ENCODE measurements at regions not wholly inside any gene's neighbourhood (a gene's known extent, or its start where the extent isn't known, plus 50 kb on each side); places are given as distances from the start of the nearest gene placed in this dataset.

GRCh38 chr15:97087006-97087741, 756.7 kb downstream of the NR2F2 start:
- ATAC-seq (no peak), DNase-seq (ENCODE audit: low spot score in 2 of 2) (no peak)
- Mint-ChIP-seq H3K9me3 (peaks cover 9% of the 10 kb centered on the region), H3K4me1 (no peaks in the 10 kb centered on the region), H3K36me3 (no peaks in the 10 kb centered on the region), H3K4me3 (no peak overlapping the region), H3K27ac (no peak overlapping the region)

- no peak overlapping the region for H3K27ac Mint-ChIP-seq
- no peaks in the 10 kb centered on the region for H3K4me1 Mint-ChIP-seq
- no peak for DNase-seq (ENCODE audit: low spot score in 2 of 2)
- H3K9me3 Mint-ChIP-seq: peaks cover 14% of the 10 kb centered on the region
- no peak overlapping the region for H3K4me3 Mint-ChIP-seq
- ATAC-seq: no peak
- no peaks in the 10 kb centered on the region for H3K36me3 Mint-ChIP-seq
Measured at GRCh38 chr15:97091093-97091492, 760.6 kb downstream of the NR2F2 start.

DNA sequence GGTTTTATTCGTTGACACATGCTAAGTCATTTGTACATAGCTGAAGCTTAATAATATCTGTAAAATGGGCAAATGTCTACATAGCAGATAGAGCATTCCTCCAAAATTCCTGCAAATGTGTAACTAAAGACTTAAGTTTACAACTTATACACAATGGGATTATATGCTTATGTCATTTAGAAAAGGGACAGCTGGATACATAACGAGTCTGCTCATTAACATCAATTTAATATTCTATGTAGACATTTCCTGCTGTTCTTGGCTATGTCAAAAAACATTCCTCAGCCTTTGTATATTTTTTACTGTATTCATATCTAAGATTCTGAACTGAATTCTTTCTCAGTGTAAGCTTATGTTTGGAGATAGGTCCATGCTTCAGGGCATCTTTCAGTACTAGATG, 762.2 kb downstream of the NR2F2 start:
- no peak for ATAC-seq
- no peaks in the 10 kb centered on the region for H3K4me1 Mint-ChIP-seq
- H3K4me3 Mint-ChIP-seq: no peak overlapping the region
- H3K36me3 Mint-ChIP-seq: no peaks in the 10 kb centered on the region
- no peak for DNase-seq (ENCODE audit: low spot score in 2 of 2)
- H3K27ac Mint-ChIP-seq: no peak overlapping the region
- peaks cover 14% of the 10 kb centered on the region for H3K9me3 Mint-ChIP-seq

DNA sequence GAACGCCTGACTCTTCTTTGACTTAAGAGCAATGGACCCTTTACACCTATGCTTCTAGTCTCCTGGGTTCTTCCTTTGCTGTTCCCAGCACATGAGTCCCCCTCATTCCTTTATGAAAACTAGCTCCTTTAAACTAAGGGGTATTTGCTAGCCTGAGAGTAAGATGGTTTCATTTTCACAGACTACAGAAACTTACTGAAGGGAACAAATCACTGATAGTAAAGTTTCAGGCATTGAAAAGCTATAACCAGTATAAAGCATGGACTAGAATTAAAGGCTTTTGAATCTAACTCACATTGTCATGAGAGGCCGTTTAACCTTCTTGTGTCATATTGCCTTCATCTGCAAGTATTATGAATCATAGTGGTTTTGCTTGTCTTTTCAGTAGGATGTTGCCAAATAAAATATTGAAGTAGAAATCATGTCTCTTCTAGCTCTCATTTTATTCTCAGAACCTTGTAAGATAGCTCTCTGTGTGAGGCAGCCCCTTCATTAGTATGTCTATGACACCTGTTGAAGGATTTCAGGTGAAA, 765.9 kb downstream of the NR2F2 start:
- Mint-ChIP-seq H3K9me3 (peaks cover 23% of the 10 kb centered on the region), H3K4me1 (no peaks in the 10 kb centered on the region), H3K27ac (no peak overlapping the region), H3K4me3 (no peak overlapping the region), H3K36me3 (no peaks in the 10 kb centered on the region)
- DNase-seq (ENCODE audit: low spot score in 2 of 2) (no peak), ATAC-seq (no peak)

DNA sequence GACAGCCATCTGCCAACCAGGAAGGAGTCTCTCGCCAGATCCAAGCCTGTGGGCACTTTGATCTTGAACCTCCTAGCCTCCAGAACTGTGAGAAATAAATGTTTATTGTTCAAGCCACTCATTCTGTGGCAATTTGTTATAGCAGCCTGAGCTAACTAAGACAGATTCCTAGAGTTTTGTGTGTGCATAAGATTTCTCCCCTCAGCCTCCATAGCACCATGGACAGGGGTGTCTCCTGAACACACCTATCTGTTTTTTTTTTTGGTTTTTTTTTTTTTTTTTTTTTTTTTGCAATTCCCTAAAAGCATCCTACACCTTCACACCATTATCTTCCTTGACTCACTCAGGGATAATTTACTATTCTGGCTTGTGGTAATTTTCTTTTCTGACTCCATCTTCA, 768.5 kb downstream of the NR2F2 start:
- H3K27ac Mint-ChIP-seq: no peak overlapping the region
- H3K4me1 Mint-ChIP-seq: no peaks in the 10 kb centered on the region
- no peak overlapping the region for H3K4me3 Mint-ChIP-seq
- peaks cover 24% of the 10 kb centered on the region for H3K9me3 Mint-ChIP-seq
- DNase-seq (ENCODE audit: low spot score in 2 of 2) (no peak), ATAC-seq (no peak)
- no peaks in the 10 kb centered on the region for H3K36me3 Mint-ChIP-seq

DNA sequence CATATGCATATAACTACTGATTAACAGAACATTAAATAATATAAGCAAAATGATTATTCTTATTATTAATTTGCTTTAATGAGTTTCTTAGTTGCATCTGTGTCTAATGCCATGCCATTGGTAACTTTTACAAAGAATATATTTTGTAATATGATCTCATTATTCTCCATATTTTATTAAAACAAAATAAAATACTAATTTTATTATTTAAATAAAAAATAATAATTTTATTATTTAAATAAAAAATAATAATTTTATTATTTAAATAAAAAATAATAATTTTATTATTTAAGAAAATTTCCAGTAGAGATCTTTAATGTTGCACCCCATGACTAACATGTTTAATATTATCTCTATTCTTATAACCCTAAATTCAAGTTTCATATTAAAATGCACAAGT, 771.1 kb downstream of the NR2F2 start:
- peaks cover 25% of the 10 kb centered on the region for H3K9me3 Mint-ChIP-seq
- no peak overlapping the region for H3K27ac Mint-ChIP-seq
- H3K4me1 Mint-ChIP-seq: no peaks in the 10 kb centered on the region
- no peak overlapping the region for H3K4me3 Mint-ChIP-seq
- ATAC-seq: no peak
- H3K36me3 Mint-ChIP-seq: no peaks in the 10 kb centered on the region
- DNase-seq (ENCODE audit: low spot score in 2 of 2): no peak

DNA sequence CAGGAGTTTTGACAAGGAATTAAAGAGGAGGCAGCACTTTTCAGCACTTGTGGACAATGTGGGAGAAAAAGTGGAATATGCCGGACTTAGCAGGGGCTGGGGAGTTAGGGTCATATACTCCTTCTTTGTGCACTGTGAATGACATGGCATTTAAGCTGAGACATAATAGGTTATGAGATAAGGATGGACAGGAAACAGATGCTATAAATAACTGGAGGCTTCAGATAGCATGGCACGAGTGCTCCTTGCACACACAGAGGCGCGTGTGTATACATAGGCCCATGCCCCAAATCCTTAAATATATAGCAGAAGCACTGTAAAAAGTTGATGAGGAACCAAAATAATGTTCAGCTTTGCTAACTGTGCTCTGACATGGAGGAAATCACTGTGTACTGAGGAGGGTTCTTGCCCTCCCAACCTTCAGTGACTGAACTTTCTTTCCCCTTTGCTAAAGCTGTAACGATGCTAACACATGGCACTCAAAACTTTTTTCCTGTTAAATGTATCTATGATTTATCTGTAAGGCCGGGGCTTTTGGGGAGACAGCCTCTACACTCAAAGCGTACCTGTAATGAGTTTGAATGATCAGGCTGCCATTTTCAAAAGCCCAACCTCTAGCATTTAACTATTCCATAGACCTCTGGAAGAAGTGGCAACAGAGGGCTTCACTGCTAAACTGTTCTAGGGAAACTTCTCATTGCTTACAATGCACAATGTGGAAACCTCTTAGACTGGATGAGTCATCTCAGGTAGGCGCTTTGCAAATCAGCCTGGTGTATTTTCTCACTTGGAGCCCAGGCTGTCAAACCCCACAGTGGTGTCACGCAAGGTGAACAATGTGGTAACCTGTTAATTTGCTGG, 784.6 kb downstream of the NR2F2 start:
- no peak for DNase-seq (ENCODE audit: low spot score in 2 of 2)

DNA sequence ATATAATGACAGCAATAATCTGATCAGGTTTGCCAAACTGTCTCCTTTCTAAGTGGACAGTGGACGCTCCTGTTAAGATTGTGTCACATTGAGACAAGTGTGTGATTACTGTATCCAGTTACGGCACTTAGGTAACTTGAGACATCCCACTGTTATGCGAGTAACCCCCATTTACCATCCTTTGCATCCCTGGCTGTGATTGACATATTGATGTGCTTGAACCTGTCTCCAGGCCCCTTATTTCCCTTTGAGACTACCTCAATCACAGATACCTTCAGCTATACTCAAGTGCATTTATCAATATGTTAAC, 785.2 kb downstream of the NR2F2 start:
- H3K4me1 Mint-ChIP-seq: no peaks in the 10 kb centered on the region

More for the DNA sequence above, 784.6 kb downstream of the NR2F2 start:
- no peak for ATAC-seq
- H3K9me3 Mint-ChIP-seq: peaks cover 14% of the 10 kb centered on the region
- no peaks in the 10 kb centered on the region for H3K4me1 Mint-ChIP-seq
- H3K36me3 Mint-ChIP-seq: no peaks in the 10 kb centered on the region
- H3K4me3 Mint-ChIP-seq: no peak overlapping the region
- H3K27ac Mint-ChIP-seq: no peak overlapping the region

GRCh38 chr15:97124790-97125189, 794.3 kb downstream of the NR2F2 start:
- peaks cover 6% of the 10 kb centered on the region for H3K9me3 Mint-ChIP-seq
- H3K36me3 Mint-ChIP-seq: no peaks in the 10 kb centered on the region
- ATAC-seq: no peak
- no peak overlapping the region for H3K27ac Mint-ChIP-seq
- no peak overlapping the region for H3K4me3 Mint-ChIP-seq
- DNase-seq (ENCODE audit: low spot score in 2 of 2): no peak
- H3K4me1 Mint-ChIP-seq: no peaks in the 10 kb centered on the region

More for the DNA sequence above, 785.2 kb downstream of the NR2F2 start:
- H3K36me3 Mint-ChIP-seq: no peaks in the 10 kb centered on the region
- H3K9me3 Mint-ChIP-seq: peaks cover 14% of the 10 kb centered on the region
- ATAC-seq: no peak
- H3K27ac Mint-ChIP-seq: no peak overlapping the region
- DNase-seq (ENCODE audit: low spot score in 2 of 2): no peak
- H3K4me3 Mint-ChIP-seq: no peak overlapping the region

DNA sequence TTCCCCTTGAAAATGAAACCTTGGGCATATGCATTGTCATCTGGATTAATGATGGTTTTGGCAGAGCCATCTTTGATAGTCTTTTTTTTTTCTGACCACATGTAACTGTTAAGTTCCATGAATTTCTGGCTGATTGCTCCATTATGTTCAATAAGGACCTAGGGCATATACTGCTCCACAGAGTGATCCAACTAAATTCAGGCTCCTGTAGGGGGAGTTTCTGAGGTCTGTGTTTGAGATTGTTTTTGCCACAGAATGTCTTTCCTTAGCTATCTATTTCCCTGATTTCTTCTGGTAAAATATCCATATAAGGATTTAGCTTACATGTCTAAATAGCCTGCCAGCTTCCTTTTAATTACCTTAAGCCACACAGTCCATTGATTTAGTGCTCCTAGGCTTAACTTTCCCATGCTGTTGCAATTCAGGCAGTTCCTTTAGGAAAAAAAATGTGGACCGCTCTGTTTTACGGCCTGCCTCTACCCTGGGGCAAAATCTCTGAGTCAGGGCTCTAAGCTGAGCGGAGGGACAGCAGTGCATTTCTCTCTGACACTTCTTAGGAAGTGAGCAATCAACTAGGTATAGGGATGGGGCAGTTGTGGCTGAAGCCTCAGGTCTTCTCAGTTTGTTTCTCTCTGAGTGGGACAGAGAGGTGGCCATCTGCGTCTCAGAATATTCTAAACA, 796.2 kb downstream of the NR2F2 start:
- Mint-ChIP-seq H3K4me1 (no peaks in the 10 kb centered on the region), H3K36me3 (no peaks in the 10 kb centered on the region), H3K27ac (no peak overlapping the region), H3K9me3 (peaks cover 5% of the 10 kb centered on the region), H3K4me3 (no peak overlapping the region)
- ATAC-seq: no peak
- DNase-seq (ENCODE audit: low spot score in 2 of 2): no peak

DNA sequence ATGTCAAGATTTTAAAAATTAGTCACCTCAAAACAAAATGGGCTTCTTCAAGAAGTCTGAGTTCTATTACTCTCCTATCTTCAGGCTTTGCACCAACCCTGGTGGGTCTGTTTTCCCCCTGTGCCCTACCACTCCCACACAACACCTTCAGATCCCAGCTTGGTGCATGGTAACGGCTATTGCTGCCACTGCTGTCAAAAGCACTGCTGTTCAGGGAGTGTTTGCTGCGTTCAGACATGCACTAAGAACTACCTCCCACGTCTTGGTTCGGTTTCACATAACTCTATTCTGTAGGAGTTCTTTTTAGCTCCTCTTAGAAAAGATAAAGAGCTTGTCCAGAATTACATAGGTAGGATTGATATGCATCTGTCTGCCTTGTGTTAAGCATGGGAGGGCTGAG, 799.2 kb downstream of the NR2F2 start:
- no peak overlapping the region for H3K27ac Mint-ChIP-seq
- H3K9me3 Mint-ChIP-seq: peaks cover 12% of the 10 kb centered on the region
- no peak overlapping the region for H3K4me3 Mint-ChIP-seq
- H3K4me1 Mint-ChIP-seq: no peaks in the 10 kb centered on the region
- DNase-seq (ENCODE audit: low spot score in 2 of 2) (no peak), ATAC-seq (no peak)
- H3K36me3 Mint-ChIP-seq: no peaks in the 10 kb centered on the region

DNA sequence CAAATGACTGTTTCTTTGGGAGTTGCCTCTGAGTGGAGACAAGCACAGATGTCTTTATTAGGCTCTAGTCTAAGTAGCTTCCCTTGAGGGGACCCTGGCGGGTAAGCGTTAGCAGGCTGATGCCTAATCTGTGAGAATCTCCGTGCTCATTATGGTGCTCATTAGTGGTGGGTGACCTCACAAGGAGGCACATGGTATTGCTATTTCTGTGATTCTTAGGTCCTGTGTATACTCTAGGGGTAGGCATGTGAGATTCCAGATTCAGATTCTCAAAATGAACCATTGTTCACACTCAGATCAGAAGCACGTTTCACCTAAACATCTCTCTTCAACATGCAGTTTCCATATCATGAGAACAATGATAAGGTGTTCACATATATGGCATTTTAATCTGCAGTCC, 809.7 kb downstream of the NR2F2 start:
- no peaks in the 10 kb centered on the region for H3K36me3 Mint-ChIP-seq

GRCh38 chr15:97141360-97141759, 810.9 kb downstream of the NR2F2 start:
- no peak overlapping the region for H3K4me3 Mint-ChIP-seq
- no peak overlapping the region for H3K27ac Mint-ChIP-seq
- no peaks in the 10 kb centered on the region for H3K36me3 Mint-ChIP-seq
- no peaks in the 10 kb centered on the region for H3K4me1 Mint-ChIP-seq
- ATAC-seq (no peak), DNase-seq (ENCODE audit: low spot score in 2 of 2) (no peak)
- H3K9me3 Mint-ChIP-seq: peaks cover 8% of the 10 kb centered on the region

More for the DNA sequence above, 809.7 kb downstream of the NR2F2 start:
- ATAC-seq (no peak), DNase-seq (ENCODE audit: low spot score in 2 of 2) (no peak)
- no peaks in the 10 kb centered on the region for H3K4me1 Mint-ChIP-seq
- H3K27ac Mint-ChIP-seq: no peak overlapping the region
- H3K9me3 Mint-ChIP-seq: peaks cover 14% of the 10 kb centered on the region
- H3K4me3 Mint-ChIP-seq: no peak overlapping the region

GRCh38 chr15:97141871-97142270, 811.4 kb downstream of the NR2F2 start:
- Mint-ChIP-seq H3K36me3 (no peaks in the 10 kb centered on the region), H3K4me1 (no peaks in the 10 kb centered on the region), H3K9me3 (peaks cover 8% of the 10 kb centered on the region), H3K27ac (no peak overlapping the region), H3K4me3 (no peak overlapping the region)
- DNase-seq (ENCODE audit: low spot score in 2 of 2): no peak
- no peak for ATAC-seq

DNA sequence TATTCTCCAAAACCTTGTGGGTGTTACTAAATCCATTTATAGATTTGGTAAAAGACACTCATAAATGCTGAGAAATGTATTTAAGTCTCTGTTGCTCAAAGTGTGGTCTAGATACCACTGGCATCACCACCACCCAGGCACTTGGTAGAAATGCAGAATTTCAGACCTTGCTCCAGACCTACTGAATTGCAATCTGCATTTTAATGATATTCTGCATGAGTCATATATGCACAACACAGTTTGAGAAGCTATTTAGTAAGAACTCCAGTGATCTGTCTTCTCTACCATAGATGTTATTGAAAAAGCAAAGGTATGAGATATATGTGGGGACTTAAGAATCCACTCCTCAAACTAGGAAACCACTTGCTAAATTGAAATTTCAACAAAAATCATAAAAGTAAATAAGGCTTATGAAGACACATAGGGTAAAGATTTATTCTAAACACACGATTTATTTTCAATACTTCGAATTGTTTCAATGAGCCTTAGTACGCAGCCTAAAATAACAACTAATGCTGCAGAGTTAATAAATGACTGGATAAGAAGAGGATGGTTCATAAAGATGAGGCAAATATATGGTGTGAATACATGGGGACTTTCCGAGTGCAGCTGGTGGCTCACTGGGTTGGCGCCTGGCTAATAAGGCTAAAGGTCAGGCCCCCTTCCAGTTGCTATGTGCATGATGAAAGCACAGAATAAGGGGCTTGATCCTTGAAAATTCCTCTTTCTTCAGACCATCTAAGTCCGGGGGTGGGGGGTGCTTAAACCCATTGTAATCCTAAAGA, 813.3 kb downstream of the NR2F2 start:
- peaks cover 12% of the 10 kb centered on the region for H3K9me3 Mint-ChIP-seq
- no peaks in the 10 kb centered on the region for H3K4me1 Mint-ChIP-seq
- no peak overlapping the region for H3K27ac Mint-ChIP-seq
- ATAC-seq (no peak), DNase-seq (ENCODE audit: low spot score in 2 of 2) (no peak)
- no peaks in the 10 kb centered on the region for H3K36me3 Mint-ChIP-seq
- no peak overlapping the region for H3K4me3 Mint-ChIP-seq

Measured in stimulated activated effector memory CD8-positive, alpha-beta T cell treated with anti-CD3 and anti-CD28 coated beads, Interleukin-12 subunit alpha, Interleukin-12 subunit beta, amount 100 ng/mL, for 72 hours (primary cell).